ENCODE measurements at regions not wholly inside any gene's neighbourhood (a gene's known extent, or its start where the extent isn't known, plus 50 kb on each side); places are given as distances from the start of the nearest gene placed in this dataset.

DNA sequence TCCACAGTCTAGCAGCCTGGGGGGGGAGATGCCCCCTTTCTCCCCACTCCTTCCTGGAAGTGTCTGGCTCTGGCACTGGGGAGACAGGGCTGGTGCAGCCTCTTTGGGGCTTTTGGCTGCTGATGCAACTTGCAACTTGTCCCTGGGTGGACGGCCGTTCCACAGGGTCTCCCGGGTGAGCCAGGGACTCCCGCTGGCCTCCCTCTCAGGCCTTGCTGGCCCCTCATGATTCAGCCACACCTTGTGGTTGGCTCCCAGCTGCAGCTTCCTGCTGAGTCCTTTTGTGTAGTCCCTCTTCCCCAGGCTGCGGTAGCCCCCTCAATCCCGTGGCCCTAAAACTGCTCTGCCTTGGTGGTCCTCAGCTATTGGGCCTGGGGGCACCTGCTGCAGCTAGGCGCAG, 283.5 kb downstream of the PBX3 start:
- no peak overlapping the region for H3K4me3 ChIP-seq (ENCODE audit: control insufficient read depth, low read depth, low read length)
- DNase-seq (ENCODE audit: low read depth): no peak
- no peak for TF ChIP-seq CTCF (conservative IDR thresholded peaks at IDR 0.05; ENCODE audit: control insufficient read depth, insufficient read depth, low read depth, low read length)

DNA sequence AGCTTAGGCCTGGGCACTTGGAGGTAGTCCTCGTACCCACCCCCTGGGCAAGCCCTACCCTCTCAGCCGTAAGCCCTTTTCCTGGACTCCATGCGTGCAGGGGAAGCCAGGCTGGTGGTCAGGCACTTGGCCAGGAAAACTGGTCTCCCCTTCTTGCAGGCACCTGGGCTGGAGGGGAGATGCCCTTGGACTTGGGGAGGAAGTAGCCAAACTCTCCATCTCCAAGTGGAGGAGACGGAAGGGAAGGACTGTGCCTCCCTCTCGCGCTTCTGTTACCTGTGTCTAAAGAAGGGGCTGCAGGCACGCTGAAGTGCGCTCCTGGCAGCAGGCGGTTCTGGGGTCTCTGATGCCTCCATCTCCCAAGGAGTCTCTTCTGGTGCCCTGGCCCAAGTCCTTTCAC, 283.9 kb downstream of the PBX3 start:
- H3K4me3 ChIP-seq (ENCODE audit: control insufficient read depth, low read depth, low read length): no peak overlapping the region
- no peak for TF ChIP-seq CTCF (conservative IDR thresholded peaks at IDR 0.05; ENCODE audit: control insufficient read depth, insufficient read depth, low read depth, low read length)
- DNase-seq (ENCODE audit: low read depth): no peak

- DNase-seq (ENCODE audit: low read depth): no peak
- no peak overlapping the region for H3K4me3 ChIP-seq (ENCODE audit: control insufficient read depth, low read depth, low read length)
- TF ChIP-seq CTCF (conservative IDR thresholded peaks at IDR 0.05; ENCODE audit: control insufficient read depth, insufficient read depth, low read depth, low read length): no peak
Measured at GRCh38 chr9:126032135-126032534, 285.0 kb downstream of the PBX3 start.

- DNase-seq (ENCODE audit: low read depth): no peak
- no peak overlapping the region for H3K4me3 ChIP-seq (ENCODE audit: control insufficient read depth, low read depth, low read length)
- no peak for TF ChIP-seq CTCF (conservative IDR thresholded peaks at IDR 0.05; ENCODE audit: control insufficient read depth, insufficient read depth, low read depth, low read length)
Measured at GRCh38 chr9:126033318-126033717, 286.1 kb downstream of the PBX3 start.

GRCh38 chr9:126033956-126034355, 286.8 kb downstream of the PBX3 start:
- DNase-seq (ENCODE audit: low read depth): no peak
- no peak overlapping the region for H3K4me3 ChIP-seq (ENCODE audit: control insufficient read depth, low read depth, low read length)
- TF ChIP-seq CTCF (conservative IDR thresholded peaks at IDR 0.05; ENCODE audit: control insufficient read depth, insufficient read depth, low read depth, low read length): no peak

DNA sequence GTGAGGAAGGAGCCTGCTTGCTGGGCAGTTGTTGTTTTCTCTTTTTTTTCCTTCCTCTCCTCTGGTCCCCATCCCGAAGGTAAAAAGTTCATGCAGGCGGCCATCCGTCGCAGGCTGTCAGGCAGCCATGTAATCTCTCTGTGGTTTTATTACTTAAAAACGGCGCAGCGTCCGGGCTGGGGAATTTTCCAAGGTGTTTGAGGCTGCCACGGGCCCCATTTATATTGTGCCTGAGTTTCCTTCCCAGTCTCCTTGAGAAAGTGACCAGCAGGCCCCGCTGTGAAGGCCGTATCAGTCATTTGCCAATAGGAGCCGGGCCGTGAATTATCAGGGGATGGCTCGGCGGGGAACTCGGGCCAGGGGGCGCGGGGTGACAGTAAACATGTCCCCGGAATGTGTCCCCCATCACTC, 289.7 kb downstream of the PBX3 start:
- TF ChIP-seq CTCF (conservative IDR thresholded peaks at IDR 0.05; ENCODE audit: control insufficient read depth, insufficient read depth, low read depth, low read length): no peak
- H3K4me3 ChIP-seq (ENCODE audit: control insufficient read depth, low read depth, low read length): no peak overlapping the region
- DNase-seq (ENCODE audit: low read depth): no peak

DNA sequence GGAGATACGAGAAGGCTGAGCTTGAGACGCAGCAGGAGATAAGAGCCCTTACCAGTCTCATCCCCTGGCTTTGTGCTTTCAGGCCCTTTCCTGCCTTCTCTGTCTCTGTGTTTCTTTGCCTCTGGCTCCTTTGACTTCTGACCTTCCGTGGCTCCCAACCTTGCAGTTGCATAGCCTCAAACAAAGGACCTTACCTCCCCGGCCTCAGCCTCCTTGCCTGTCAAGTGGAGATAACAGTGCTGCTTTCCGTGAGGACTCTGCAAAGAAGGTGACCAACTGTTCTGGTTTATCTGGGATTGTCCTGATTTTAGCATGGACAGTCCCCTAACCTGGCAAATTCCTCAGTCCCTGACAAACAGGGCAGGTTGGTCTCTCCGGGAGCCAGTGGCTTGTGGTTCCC, 287.8 kb upstream of the MVB12B start:
- no peak for TF ChIP-seq CTCF (conservative IDR thresholded peaks at IDR 0.05; ENCODE audit: control insufficient read depth, insufficient read depth, low read depth, low read length)
- H3K4me3 ChIP-seq (ENCODE audit: control insufficient read depth, low read depth, low read length): no peak overlapping the region
- DNase-seq (ENCODE audit: low read depth): no peak

Data from fibroblast of mammary gland (primary cell).